ENCODE measurements at regions not wholly inside any gene's neighbourhood (a gene's known extent, or its start where the extent isn't known, plus 50 kb on each side); places are given as distances from the start of the nearest gene placed in this dataset.

DNA sequence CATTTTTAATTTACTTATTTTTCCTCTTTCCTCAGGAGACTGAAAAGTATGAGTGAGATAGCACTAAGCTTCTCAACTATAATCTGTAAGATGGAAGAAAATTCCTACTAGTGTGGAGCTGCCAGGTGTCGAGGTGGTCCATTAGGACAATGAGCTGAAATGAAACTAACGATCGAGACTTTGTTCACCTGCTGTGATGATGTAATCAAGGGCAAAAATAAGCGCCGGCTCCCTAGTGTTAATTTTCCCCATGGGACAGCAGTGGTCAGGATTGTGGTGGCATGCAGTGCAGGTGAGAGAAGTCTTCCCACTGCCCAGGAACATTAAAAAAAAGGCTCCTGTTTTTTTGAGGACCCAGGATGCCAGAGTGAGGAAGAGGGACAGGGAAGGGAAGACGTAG, 859.1 kb upstream of the GCFC2 start:
- H3K27ac ChIP-seq, result no peak overlapping the region
- H3K4me1 ChIP-seq, result no peaks in the 10 kb centered on the region
- no peak overlapping the region for H3K4me3 ChIP-seq
- H3K36me3 ChIP-seq (replicated peaks in 1 of 2; ENCODE audit: insufficient read depth in 1 of 2, low read depth in 2 of 2), result no peaks in the 10 kb centered on the region
- DNase-seq (no peak), ATAC-seq (no peak)
- WGBS, 2 donors, result 43 to 47% methylated on average over 6 of the region's 6 CpGs
- H3K27me3 ChIP-seq, result no peaks in the 10 kb centered on the region
- H3K9me3 ChIP-seq, result no peaks in the 10 kb centered on the region
- TF ChIP-seq POLR2A (IDR thresholded peaks at IDR 0.05), result no peak
- TF ChIP-seq, protein P1, sequence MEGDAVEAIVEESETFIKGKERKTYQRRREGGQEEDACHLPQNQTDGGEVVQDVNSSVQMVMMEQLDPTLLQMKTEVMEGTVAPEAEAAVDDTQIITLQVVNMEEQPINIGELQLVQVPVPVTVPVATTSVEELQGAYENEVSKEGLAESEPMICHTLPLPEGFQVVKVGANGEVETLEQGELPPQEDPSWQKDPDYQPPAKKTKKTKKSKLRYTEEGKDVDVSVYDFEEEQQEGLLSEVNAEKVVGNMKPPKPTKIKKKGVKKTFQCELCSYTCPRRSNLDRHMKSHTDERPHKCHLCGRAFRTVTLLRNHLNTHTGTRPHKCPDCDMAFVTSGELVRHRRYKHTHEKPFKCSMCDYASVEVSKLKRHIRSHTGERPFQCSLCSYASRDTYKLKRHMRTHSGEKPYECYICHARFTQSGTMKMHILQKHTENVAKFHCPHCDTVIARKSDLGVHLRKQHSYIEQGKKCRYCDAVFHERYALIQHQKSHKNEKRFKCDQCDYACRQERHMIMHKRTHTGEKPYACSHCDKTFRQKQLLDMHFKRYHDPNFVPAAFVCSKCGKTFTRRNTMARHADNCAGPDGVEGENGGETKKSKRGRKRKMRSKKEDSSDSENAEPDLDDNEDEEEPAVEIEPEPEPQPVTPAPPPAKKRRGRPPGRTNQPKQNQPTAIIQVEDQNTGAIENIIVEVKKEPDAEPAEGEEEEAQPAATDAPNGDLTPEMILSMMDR (IDR thresholded peaks at IDR 0.05), result no peak
- intact Hi-C loops (cut with DNase I), result no loop called here

DNA sequence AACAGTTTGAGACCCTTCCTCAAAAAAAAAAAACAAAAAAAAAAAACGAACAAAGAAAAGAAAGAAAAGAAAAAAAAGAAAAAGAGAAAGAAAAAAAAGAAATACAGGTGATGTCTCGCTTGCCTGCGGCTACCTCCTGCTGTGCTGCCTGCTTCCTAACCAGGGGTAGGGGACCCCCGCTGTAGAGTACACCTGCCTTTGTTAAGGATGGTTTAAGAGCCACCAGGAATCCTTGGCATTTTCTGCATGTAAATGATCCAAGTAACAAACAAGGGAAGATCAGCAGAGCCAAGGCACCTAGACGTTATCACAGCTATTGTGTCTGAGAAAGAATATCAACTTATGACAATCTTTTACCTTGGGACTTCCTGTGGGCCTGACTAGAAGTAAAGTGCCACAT, 856.8 kb upstream of the GCFC2 start:
- Histone ChIP-seq H3K4me3 (no peak overlapping the region), H3K27ac (no peak overlapping the region), H3K9me3 (no peaks in the 10 kb centered on the region), H3K4me1 (no peaks in the 10 kb centered on the region), H3K27me3 (no peaks in the 10 kb centered on the region), H3K36me3 (replicated peaks in 1 of 2; ENCODE audit: insufficient read depth in 1 of 2, low read depth in 2 of 2) (no peaks in the 10 kb centered on the region)
- TF ChIP-seq, protein P1 (IDR thresholded peaks at IDR 0.05), result no peak
- TF ChIP-seq POLR2A (IDR thresholded peaks at IDR 0.05), result no peak
- WGBS, 2 donors, result 61 to 66% methylated on average over 5 of the region's 5 CpGs
- ATAC-seq (no peak), DNase-seq (no peak)
- intact Hi-C loops (cut with DNase I), result no loop called here

DNA sequence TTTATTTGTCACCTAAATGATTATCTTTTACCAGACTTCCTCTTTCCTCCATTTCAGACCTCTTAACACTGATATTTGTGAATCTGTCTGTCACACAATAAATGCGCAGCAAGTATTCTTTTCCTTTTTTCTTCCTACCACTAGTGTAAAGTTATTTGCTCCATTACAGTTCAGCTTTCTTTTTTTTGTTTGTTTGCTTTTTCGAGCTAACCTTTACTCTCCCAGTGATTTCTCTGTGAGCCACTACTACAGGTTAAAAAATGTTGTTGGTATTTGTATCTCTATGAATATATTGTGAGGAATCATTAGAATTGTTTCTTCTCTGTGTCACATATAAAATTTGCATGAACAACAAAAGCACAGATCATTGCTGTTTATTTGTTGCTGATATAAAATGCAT, 854.0 kb upstream of the GCFC2 start:
- Histone ChIP-seq H3K4me1 (no peaks in the 10 kb centered on the region), H3K36me3 (replicated peaks in 1 of 2; ENCODE audit: insufficient read depth in 1 of 2, low read depth in 2 of 2) (no peaks in the 10 kb centered on the region), H3K9me3 (no peaks in the 10 kb centered on the region), H3K27ac (no peak overlapping the region), H3K27me3 (no peaks in the 10 kb centered on the region), H3K4me3 (no peak overlapping the region)
- DNase-seq (no peak), ATAC-seq (no peak)
- intact Hi-C loops (cut with DNase I), result no loop called here
- TF ChIP-seq, protein P1 (IDR thresholded peaks at IDR 0.05), result no peak
- TF ChIP-seq POLR2A (IDR thresholded peaks at IDR 0.05), result no peak
- WGBS, 2 donors, result 65 to 66% methylated on average over 2 of the region's 2 CpGs

DNA sequence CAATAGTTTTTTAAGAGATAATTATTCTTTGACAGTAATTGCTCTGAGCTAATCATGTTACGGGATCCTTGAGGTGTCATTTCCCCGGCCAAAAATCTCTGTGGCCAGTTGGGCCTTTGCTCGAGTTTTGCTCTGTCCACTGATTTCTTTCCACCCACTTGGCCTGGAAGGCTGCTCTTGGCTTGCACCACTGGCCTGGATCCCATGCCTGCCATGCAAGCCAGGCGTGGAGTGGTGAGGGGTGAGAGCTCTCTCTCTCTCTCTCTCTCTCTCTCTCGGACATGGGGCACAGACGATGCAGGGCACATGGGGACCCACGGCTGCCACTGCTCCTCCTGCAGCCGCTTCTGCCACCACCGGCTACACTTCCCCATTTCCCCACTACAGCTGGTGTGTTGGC, 853.0 kb upstream of the GCFC2 start:
- no peaks in the 10 kb centered on the region for H3K9me3 ChIP-seq
- WGBS, 2 donors, result 73 to 77% methylated on average over 9 of the region's 9 CpGs
- DNase-seq (no peak), ATAC-seq (no peak)
- no peak overlapping the region for H3K4me3 ChIP-seq
- no peak overlapping the region for H3K27ac ChIP-seq
- H3K4me1 ChIP-seq, result no peaks in the 10 kb centered on the region
- no peaks in the 10 kb centered on the region for H3K27me3 ChIP-seq
- TF ChIP-seq, protein P1 (IDR thresholded peaks at IDR 0.05), result no peak
- no peak for TF ChIP-seq POLR2A (IDR thresholded peaks at IDR 0.05)
- H3K36me3 ChIP-seq (replicated peaks in 1 of 2; ENCODE audit: insufficient read depth in 1 of 2, low read depth in 2 of 2), result no peaks in the 10 kb centered on the region
- intact Hi-C loops (cut with DNase I), result no loop called here

DNA sequence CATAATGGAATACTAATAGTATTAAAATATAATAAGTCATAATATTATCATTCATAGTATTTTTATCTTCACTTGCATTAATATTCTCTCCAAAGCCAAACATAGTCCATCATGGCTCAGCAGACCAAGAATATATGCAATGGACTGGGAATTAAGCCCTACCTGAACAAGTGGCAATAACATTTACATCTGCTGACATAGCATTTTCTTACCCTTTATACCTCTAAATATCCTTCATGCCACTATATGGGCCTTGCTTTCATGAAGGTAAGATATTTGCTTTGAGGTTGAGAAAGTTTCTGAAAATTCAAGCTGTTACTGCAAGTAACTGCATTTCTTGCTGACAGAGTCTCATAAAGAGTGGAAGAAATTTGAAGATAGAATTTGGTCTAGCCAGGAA, 847.4 kb upstream of the GCFC2 start:
- no peak for DNase-seq
- intact Hi-C loops (cut with DNase I), result no loop called here
- H3K4me3 ChIP-seq, result no peak overlapping the region
- H3K9me3 ChIP-seq, result no peaks in the 10 kb centered on the region
- TF ChIP-seq, protein P1 (IDR thresholded peaks at IDR 0.05), result no peak
- TF ChIP-seq POLR2A (IDR thresholded peaks at IDR 0.05), result no peak
- no peak overlapping the region for H3K27ac ChIP-seq
- no peaks in the 10 kb centered on the region for H3K27me3 ChIP-seq
- H3K36me3 ChIP-seq (replicated peaks in 1 of 2; ENCODE audit: insufficient read depth in 1 of 2, low read depth in 2 of 2), result no peaks in the 10 kb centered on the region
- ATAC-seq, result no peak
- H3K4me1 ChIP-seq, result no peaks in the 10 kb centered on the region
